Dendritic cell treated with granulocyte-macrophage colony-stimulating factor and Interleukin-4, amounts not matched to agents 40 ng/mL and 50 ng/mL, for 4 days (primary cell): ENCODE measurements at regions not wholly inside any gene's neighbourhood (a gene's known extent, or its start where the extent isn't known, plus 50 kb on each side); places are given as distances from the start of the nearest gene placed in this dataset.

ENCODE experiments used
- H3K27ac Mint-ChIP-seq: one replicate; pipeline ENCODE4 v1.8.0; 2022; ENCODE audit warnings: mild to moderate bottlenecking, mixed read lengths
- H3K27me3 Mint-ChIP-seq: one replicate; pipeline ENCODE4 v1.8.0; 2022; ENCODE audit warnings: mild to moderate bottlenecking, mixed read lengths
- H3K36me3 Mint-ChIP-seq: one replicate; pipeline ENCODE4 v1.8.0; 2022; ENCODE audit warnings: low read depth, mixed read lengths
- H3K4me1 Mint-ChIP-seq: one replicate; pipeline ENCODE4 v1.8.0; 2022; ENCODE audit warnings: low read depth, mixed read lengths
- H3K4me3 Mint-ChIP-seq: one replicate; pipeline ENCODE4 v1.8.0; 2022; ENCODE audit warnings: mild to moderate bottlenecking, moderate library complexity, mixed read lengths
- H3K9me3 Mint-ChIP-seq: one replicate; pipeline ENCODE4 v1.8.0; 2022; ENCODE audit warnings: mixed read lengths
- intact Hi-C: fragments of 100-400 bp; cut with micrococcal nuclease; formaldehyde crosslinking; loops from one replicate; pipeline ENCODE4 v1.15.0; 2022

- H3K4me3 Mint-ChIP-seq, result no peak overlapping the region
- intact Hi-C loops, result no loop called here
- no peaks in the 10 kb centered on the region for H3K27me3 Mint-ChIP-seq
Measured at GRCh38 chr20:52798124-52798523, 174.0 kb upstream of the TSHZ2 start.

DNA sequence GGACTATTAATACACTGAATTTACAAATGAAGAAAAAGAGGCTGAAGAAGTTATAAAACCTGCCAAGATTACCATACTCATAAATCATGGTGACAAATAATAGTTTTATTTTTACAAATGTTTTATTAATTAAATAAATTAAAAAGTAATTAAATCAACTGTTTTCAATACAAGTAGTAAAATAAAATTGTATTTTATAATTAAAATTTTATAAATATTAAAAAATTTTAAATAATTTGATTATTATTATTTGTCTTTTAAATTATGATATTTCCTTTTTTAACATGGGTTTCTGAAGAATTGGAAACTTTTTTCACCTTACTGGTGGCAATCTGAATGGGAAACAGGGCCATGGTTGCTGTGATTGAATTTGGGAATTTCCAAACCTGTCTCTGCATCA is 177.3 kb upstream of the TSHZ2 start:
- H3K4me1 Mint-ChIP-seq, result no peaks in the 10 kb centered on the region
- no peaks in the 10 kb centered on the region for H3K9me3 Mint-ChIP-seq
- intact Hi-C loops, result no loop called here
- H3K36me3 Mint-ChIP-seq, result no peaks in the 10 kb centered on the region
- no peak overlapping the region for H3K4me3 Mint-ChIP-seq
- no peaks in the 10 kb centered on the region for H3K27me3 Mint-ChIP-seq
- H3K27ac Mint-ChIP-seq, result no peak overlapping the region

More at GRCh38 chr20:52798124-52798523, 174.0 kb upstream of the TSHZ2 start:
- Mint-ChIP-seq H3K36me3 (no peaks in the 10 kb centered on the region), H3K9me3 (no peaks in the 10 kb centered on the region), H3K27ac (no peak overlapping the region), H3K4me1 (no peaks in the 10 kb centered on the region)

- intact Hi-C loops, result no loop called here
Measured at GRCh38 chr20:52793339-52793963, 178.7 kb upstream of the TSHZ2 start.

DNA sequence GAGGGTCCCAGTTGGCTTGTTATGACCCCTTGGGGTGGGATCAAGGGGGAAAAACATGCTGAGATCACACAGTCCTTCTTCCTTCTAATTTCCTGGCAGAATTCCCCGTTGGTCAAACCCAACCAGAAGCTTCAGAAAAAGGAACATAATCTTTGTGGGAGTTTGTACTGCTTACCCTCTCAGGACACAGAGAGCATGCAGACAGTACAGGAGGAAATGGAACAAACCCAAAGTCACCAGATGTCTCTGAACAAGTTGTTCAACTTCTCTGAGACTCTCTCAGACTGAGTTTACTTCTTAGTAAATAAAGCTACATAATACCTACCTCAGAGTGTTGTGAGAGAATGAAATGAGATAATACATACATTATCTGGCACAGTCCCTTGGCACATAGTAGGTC is 181.1 kb upstream of the TSHZ2 start:
- no peak overlapping the region for H3K27ac Mint-ChIP-seq
- no peaks in the 10 kb centered on the region for H3K36me3 Mint-ChIP-seq
- H3K4me3 Mint-ChIP-seq, result no peak overlapping the region
- H3K9me3 Mint-ChIP-seq, result no peaks in the 10 kb centered on the region
- H3K4me1 Mint-ChIP-seq, result no peaks in the 10 kb centered on the region
- H3K27me3 Mint-ChIP-seq, result no peaks in the 10 kb centered on the region
- intact Hi-C loops, result no loop called here

More at GRCh38 chr20:52793339-52793963, 178.7 kb upstream of the TSHZ2 start:
- Mint-ChIP-seq H3K4me3 (no peak overlapping the region), H3K9me3 (no peaks in the 10 kb centered on the region), H3K27ac (no peak overlapping the region), H3K4me1 (no peaks in the 10 kb centered on the region), H3K27me3 (no peaks in the 10 kb centered on the region), H3K36me3 (no peaks in the 10 kb centered on the region)

DNA sequence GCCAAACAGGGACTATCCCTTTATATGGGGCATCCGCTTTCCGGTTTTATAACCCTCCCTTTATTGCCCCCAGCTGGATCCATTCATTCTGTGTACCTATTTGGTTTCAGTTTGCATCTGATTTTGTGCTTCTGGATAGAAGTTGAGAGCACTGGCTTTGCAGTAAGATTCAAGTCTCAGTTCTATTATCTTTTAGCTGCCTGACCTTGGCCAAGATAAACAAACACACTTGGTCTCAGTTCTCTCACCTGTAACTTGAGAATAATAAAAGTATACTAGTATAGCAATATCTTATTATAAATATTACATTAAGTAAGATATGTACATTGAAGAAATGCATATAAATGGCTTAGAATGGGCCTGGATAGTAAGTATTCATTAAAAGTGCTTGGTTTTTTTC is 182.4 kb upstream of the TSHZ2 start:
- Mint-ChIP-seq H3K4me1 (no peaks in the 10 kb centered on the region), H3K36me3 (no peaks in the 10 kb centered on the region), H3K27ac (no peak overlapping the region), H3K4me3 (no peak overlapping the region), H3K27me3 (no peaks in the 10 kb centered on the region), H3K9me3 (no peaks in the 10 kb centered on the region)
- intact Hi-C loops, result no loop called here

DNA sequence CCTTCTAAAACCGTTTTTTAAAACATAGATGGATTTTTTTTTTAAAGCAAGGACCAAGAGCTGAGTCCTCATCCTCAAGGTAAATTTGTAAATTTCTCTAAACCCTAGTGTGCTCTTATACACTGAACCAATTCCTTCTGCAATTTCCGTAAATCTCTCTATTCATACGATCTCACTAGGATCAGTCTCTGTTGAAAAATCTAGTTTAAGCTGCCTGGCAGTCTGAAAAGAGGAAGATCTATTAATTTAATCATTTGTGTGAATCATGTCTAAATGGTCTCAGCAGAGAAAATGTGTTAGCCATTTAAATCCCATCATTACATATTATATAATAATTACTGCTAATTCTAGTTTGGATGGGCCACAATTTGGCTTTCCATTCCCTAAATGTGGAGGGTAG is 184.2 kb upstream of the TSHZ2 start:
- H3K9me3 Mint-ChIP-seq, result no peaks in the 10 kb centered on the region
- no peak overlapping the region for H3K4me3 Mint-ChIP-seq
- H3K27me3 Mint-ChIP-seq, result no peaks in the 10 kb centered on the region
- H3K36me3 Mint-ChIP-seq, result no peaks in the 10 kb centered on the region
- no peaks in the 10 kb centered on the region for H3K4me1 Mint-ChIP-seq
- intact Hi-C loops, result no loop called here
- H3K27ac Mint-ChIP-seq, result no peak overlapping the region

- Mint-ChIP-seq H3K9me3 (no peaks in the 10 kb centered on the region), H3K27me3 (no peaks in the 10 kb centered on the region), H3K36me3 (no peaks in the 10 kb centered on the region), H3K27ac (no peak overlapping the region), H3K4me1 (no peaks in the 10 kb centered on the region), H3K4me3 (no peak overlapping the region)
- intact Hi-C loops, result no loop called here
Measured at GRCh38 chr20:52787216-52787615, 184.9 kb upstream of the TSHZ2 start.

DNA sequence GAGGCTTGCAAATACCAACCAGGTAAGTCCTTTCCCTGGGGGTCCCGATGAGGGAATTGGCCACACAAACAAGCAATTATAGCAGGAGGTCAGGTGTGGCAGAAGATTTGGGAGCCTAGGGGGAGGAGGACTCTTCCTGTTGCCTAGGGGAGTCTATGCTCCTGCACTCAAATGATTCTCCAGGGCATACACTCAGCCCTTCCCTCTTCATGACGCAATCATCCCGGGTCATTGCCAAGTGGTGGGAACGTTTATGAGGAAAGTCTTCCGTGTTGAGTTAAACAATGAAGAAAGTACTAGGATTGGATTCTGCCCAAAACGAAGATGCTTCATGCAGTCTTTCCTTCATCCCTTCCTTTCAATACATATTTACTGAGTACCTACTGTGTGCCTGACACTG is 186.5 kb upstream of the TSHZ2 start:
- H3K27me3 Mint-ChIP-seq, result no peaks in the 10 kb centered on the region
- H3K27ac Mint-ChIP-seq, result no peak overlapping the region
- H3K4me1 Mint-ChIP-seq, result no peaks in the 10 kb centered on the region
- H3K4me3 Mint-ChIP-seq, result no peak overlapping the region
- no peaks in the 10 kb centered on the region for H3K9me3 Mint-ChIP-seq
- intact Hi-C loops, result no loop called here
- H3K36me3 Mint-ChIP-seq, result no peaks in the 10 kb centered on the region

- H3K9me3 Mint-ChIP-seq, result no peaks in the 10 kb centered on the region
- no peaks in the 10 kb centered on the region for H3K4me1 Mint-ChIP-seq
- H3K27ac Mint-ChIP-seq, result no peak overlapping the region
- no peaks in the 10 kb centered on the region for H3K36me3 Mint-ChIP-seq
- H3K4me3 Mint-ChIP-seq, result no peak overlapping the region
- intact Hi-C loops, result no loop called here
- no peaks in the 10 kb centered on the region for H3K27me3 Mint-ChIP-seq
Measured at GRCh38 chr20:52783769-52784168, 188.4 kb upstream of the TSHZ2 start.

GRCh38 chr20:52780462-52780861 is 191.7 kb upstream of the TSHZ2 start:
- Mint-ChIP-seq H3K9me3 (no peaks in the 10 kb centered on the region), H3K27ac (no peak overlapping the region), H3K27me3 (no peaks in the 10 kb centered on the region), H3K4me1 (no peaks in the 10 kb centered on the region), H3K36me3 (no peaks in the 10 kb centered on the region), H3K4me3 (no peak overlapping the region)
- intact Hi-C loops, result no loop called here

- Mint-ChIP-seq H3K27ac (no peak overlapping the region), H3K36me3 (no peaks in the 10 kb centered on the region), H3K4me1 (no peaks in the 10 kb centered on the region), H3K9me3 (no peaks in the 10 kb centered on the region), H3K4me3 (no peak overlapping the region), H3K27me3 (no peaks in the 10 kb centered on the region)
- intact Hi-C loops, result loop anchor here (10.0 kb wide), 1 partner anchor 56 kb away; no protein-coding TSS in a partner anchor
Measured at GRCh38 chr20:52779125-52779524, 193.0 kb upstream of the TSHZ2 start.

GRCh38 chr20:52777171-52777570 is 195.0 kb upstream of the TSHZ2 start:
- no peaks in the 10 kb centered on the region for H3K27me3 Mint-ChIP-seq
- H3K27ac Mint-ChIP-seq, result no peak overlapping the region
- H3K36me3 Mint-ChIP-seq, result no peaks in the 10 kb centered on the region
- no peak overlapping the region for H3K4me3 Mint-ChIP-seq
- no peaks in the 10 kb centered on the region for H3K9me3 Mint-ChIP-seq
- no peaks in the 10 kb centered on the region for H3K4me1 Mint-ChIP-seq
- intact Hi-C loops, result loop anchor here (10.0 kb wide), 1 partner anchor 58 kb away; no protein-coding TSS in a partner anchor

DNA sequence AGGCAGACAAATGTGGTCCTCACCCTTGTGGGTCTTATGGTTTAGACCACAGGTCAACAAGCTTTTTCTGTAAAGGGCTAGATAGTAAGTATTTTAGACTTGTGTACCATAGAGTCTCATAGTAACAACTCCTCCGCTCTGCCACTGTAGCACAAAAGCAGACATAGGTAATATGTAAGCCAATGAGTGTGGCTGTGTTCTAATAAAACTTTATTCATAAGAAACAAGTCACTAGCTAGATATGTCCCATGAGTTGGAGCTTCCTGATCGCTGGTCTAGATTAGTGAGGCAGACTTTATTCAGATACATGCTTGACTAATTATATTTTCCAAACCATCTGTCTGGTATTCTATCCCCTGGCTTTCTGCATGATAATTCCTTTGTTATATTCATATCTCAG is 196.4 kb upstream of the TSHZ2 start:
- H3K4me3 Mint-ChIP-seq, result no peak overlapping the region
- intact Hi-C loops, result loop anchor here (10.0 kb wide), 1 partner anchor 59 kb away; no protein-coding TSS in a partner anchor
- H3K9me3 Mint-ChIP-seq, result no peaks in the 10 kb centered on the region
- no peaks in the 10 kb centered on the region for H3K4me1 Mint-ChIP-seq
- no peaks in the 10 kb centered on the region for H3K27me3 Mint-ChIP-seq
- no peak overlapping the region for H3K27ac Mint-ChIP-seq
- no peaks in the 10 kb centered on the region for H3K36me3 Mint-ChIP-seq

DNA sequence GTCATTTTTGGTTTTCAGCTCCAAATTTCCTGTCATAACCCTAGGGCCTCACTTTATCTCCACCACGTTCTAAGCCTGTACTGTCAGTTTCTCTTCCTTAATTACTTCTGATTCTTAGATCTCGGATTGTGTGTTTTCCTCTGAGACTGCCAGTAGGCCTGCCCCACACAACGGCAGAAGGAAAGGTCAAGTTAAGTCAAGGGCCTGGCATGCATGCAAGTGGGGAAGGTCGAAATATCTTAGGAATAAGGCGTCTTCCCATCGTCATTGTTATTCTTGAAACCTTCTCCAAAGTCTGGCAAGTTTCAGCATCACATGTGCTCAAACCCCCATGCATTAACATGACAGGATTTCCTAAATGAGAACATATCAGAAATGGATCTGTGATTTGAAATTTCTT is 203.5 kb upstream of the TSHZ2 start:
- no peak overlapping the region for H3K27ac Mint-ChIP-seq
- intact Hi-C loops, result no loop called here
- no peak overlapping the region for H3K4me3 Mint-ChIP-seq
- H3K9me3 Mint-ChIP-seq, result no peaks in the 10 kb centered on the region
- H3K36me3 Mint-ChIP-seq, result no peaks in the 10 kb centered on the region
- H3K27me3 Mint-ChIP-seq, result no peaks in the 10 kb centered on the region
- no peaks in the 10 kb centered on the region for H3K4me1 Mint-ChIP-seq
